ENCODE measurements at regions not wholly inside any gene's neighbourhood (a gene's known extent, or its start where the extent isn't known, plus 50 kb on each side); places are given as distances from the start of the nearest gene placed in this dataset.

DNA sequence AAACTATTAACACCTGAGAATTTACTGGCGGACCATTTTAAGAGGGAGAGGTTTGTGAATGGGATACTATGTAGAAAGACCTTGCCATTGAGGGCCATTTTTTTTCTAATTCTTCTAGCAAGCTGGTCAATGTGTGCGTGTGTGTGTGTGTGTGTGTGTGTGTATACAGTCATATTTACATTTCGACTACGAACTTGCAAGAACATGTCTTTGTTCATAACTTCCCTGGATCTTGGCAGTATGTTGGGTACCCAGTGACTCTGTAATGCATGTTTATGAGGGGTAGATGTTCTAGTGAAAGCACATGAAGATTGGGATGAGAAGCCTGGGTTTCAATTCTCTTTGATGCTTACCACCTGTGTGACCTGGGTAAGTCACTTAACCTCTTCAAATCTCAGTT lies 133.6 kb downstream of the UBE2E3 start:
- Histone ChIP-seq H3K4me1 (no peaks in the 10 kb centered on the region), H3K27me3 (no peaks in the 10 kb centered on the region), H3K79me2 (ENCODE audit: low read depth) (no peaks in the 10 kb centered on the region), H3K9ac (no peak overlapping the region), H3K9me3 (ENCODE audit: low read depth) (no peaks in the 10 kb centered on the region), H4K20me1 (ENCODE audit: low read depth) (no peaks in the 10 kb centered on the region), H3K27ac (no peak overlapping the region), H3K4me3 (no peak overlapping the region), H2AFZ (replicated peaks) (no peak overlapping the region), H3K4me2 (no peak overlapping the region), H3F3A (ENCODE audit: low read depth) (no peaks in the 10 kb centered on the region), H3K36me3 (no peaks in the 10 kb centered on the region)
- Mint-ChIP-seq H3K36me3 (no peaks in the 10 kb centered on the region), H3K4me3 (no peak overlapping the region), H3K4me1 (no peaks in the 10 kb centered on the region), H3K27me3 (ENCODE audit: insufficient read depth, low read depth) (no peaks in the 10 kb centered on the region), H3K9me3 (no peaks in the 10 kb centered on the region), H3K27ac (no peak overlapping the region)
- DNase-seq (ENCODE audit: low spot score), result no peak
- TF ChIP-seq EZH2 (IDR thresholded peaks at IDR 0.05) (no peak), EZH2phosphoT487 (IDR thresholded peaks at IDR 0.05) (no peak), CTCF (IDR thresholded peaks at IDR 0.05) (no peak)

- Histone ChIP-seq H3K36me3 (no peaks in the 10 kb centered on the region), H3K27ac (no peak overlapping the region), H3F3A (ENCODE audit: low read depth) (no peaks in the 10 kb centered on the region), H3K4me3 (no peak overlapping the region), H3K79me2 (ENCODE audit: low read depth) (no peaks in the 10 kb centered on the region), H3K9ac (no peak overlapping the region), H3K27me3 (no peaks in the 10 kb centered on the region), H3K9me3 (ENCODE audit: low read depth) (no peaks in the 10 kb centered on the region), H4K20me1 (ENCODE audit: low read depth) (no peaks in the 10 kb centered on the region), H3K4me2 (no peak overlapping the region), H3K4me1 (no peaks in the 10 kb centered on the region), H2AFZ (replicated peaks) (no peak overlapping the region)
- H3K36me3 Mint-ChIP-seq, result no peaks in the 10 kb centered on the region
- H3K4me1 Mint-ChIP-seq, result no peaks in the 10 kb centered on the region
- no peak overlapping the region for H3K4me3 Mint-ChIP-seq
- no peak overlapping the region for H3K27ac Mint-ChIP-seq
- H3K27me3 Mint-ChIP-seq (ENCODE audit: insufficient read depth, low read depth), result no peaks in the 10 kb centered on the region
- H3K9me3 Mint-ChIP-seq, result no peaks in the 10 kb centered on the region
- DNase-seq (ENCODE audit: low spot score), result no peak
- TF ChIP-seq EZH2 (IDR thresholded peaks at IDR 0.05), result no peak
- no peak for TF ChIP-seq EZH2phosphoT487 (IDR thresholded peaks at IDR 0.05)
- TF ChIP-seq CTCF (IDR thresholded peaks at IDR 0.05), result no peak
These were observed 135.9 kb downstream of the UBE2E3 start for GRCh38 chr2:181116261-181116660.

DNA sequence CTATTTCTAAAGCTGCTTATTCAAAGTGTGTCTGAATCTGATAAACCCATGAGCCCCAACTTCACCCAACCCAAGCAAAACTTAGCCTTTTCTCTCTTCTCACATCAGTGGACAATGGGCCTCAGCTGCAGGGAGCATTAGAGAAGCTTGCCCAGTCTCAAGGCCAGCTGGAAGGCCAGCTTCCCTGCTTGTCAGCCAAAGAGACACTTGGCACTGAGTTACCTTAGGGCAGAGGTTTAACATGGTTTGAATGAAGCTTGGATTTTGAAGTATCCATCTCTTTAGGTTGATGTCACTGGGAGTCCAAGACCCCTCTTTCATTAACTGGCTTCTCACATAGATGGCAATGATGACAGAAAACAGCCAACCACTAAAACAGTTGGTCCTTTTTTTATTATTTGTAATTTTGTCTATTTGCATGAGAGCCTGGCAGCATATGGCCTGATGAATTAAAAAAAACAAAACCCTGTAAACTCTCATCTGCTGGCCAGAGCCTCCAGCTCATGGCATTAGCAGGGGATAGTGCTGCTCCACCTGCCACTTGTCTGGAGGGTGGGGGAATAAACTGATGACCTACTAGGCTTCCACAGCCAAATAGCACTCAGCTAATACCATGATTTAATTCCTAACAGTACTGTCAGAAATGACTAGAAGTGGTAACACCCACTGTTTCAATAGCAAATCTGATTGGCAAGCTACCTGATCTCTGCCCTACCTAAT lies 137.0 kb downstream of the UBE2E3 start:
- Histone ChIP-seq H2AFZ (replicated peaks) (no peak overlapping the region), H3K9ac (no peak overlapping the region), H3K27me3 (no peaks in the 10 kb centered on the region), H3K27ac (no peak overlapping the region), H3K4me3 (no peak overlapping the region), H3K79me2 (ENCODE audit: low read depth) (no peaks in the 10 kb centered on the region), H3K9me3 (ENCODE audit: low read depth) (no peaks in the 10 kb centered on the region), H3K4me2 (no peak overlapping the region), H3F3A (ENCODE audit: low read depth) (no peaks in the 10 kb centered on the region), H3K4me1 (no peaks in the 10 kb centered on the region), H3K36me3 (no peaks in the 10 kb centered on the region), H4K20me1 (ENCODE audit: low read depth) (no peaks in the 10 kb centered on the region)
- H3K27me3 Mint-ChIP-seq (ENCODE audit: insufficient read depth, low read depth), result no peaks in the 10 kb centered on the region
- no peak overlapping the region for H3K27ac Mint-ChIP-seq
- no peaks in the 10 kb centered on the region for H3K9me3 Mint-ChIP-seq
- H3K4me3 Mint-ChIP-seq, result no peak overlapping the region
- no peaks in the 10 kb centered on the region for H3K4me1 Mint-ChIP-seq
- DNase-seq (ENCODE audit: low spot score), result no peak
- no peaks in the 10 kb centered on the region for H3K36me3 Mint-ChIP-seq
- TF ChIP-seq EZH2phosphoT487 (IDR thresholded peaks at IDR 0.05), result no peak
- TF ChIP-seq CTCF (IDR thresholded peaks at IDR 0.05), result no peak
- no peak for TF ChIP-seq EZH2 (IDR thresholded peaks at IDR 0.05)

All from neural progenitor cell (in vitro differentiated cells).